ENCODE measurements at regions not wholly inside any gene's neighbourhood (a gene's known extent, or its start where the extent isn't known, plus 50 kb on each side); places are given as distances from the start of the nearest gene placed in this dataset.

- no peak overlapping the region for H3K4me3 ChIP-seq (replicated peaks in 1 of 2; ENCODE audit: low read depth in 2 of 2, low read length in 2 of 2)
- TF ChIP-seq CTCF (IDR thresholded peaks at IDR 0.05; ENCODE audit: low read depth, low read length) = no peak
- DNase-seq (ENCODE audit: low read depth in 2 of 2) = no peak
Measured at GRCh38 chr6:18976966-18977365, 589.8 kb downstream of the RNF144B start.

GRCh38 chr6:18978337-18979128 is 591.4 kb downstream of the RNF144B start:
- TF ChIP-seq CTCF (IDR thresholded peaks at IDR 0.05; ENCODE audit: low read depth, low read length) = no peak
- peak in 1 of 2 donors; percentile 7 for DNase-seq (ENCODE audit: low read depth in 2 of 2)
- H3K4me3 ChIP-seq (replicated peaks in 1 of 2; ENCODE audit: low read depth in 2 of 2, low read length in 2 of 2) = no peak overlapping the region

GRCh38 chr6:18985061-18985460 is 597.9 kb downstream of the RNF144B start:
- H3K4me3 ChIP-seq (replicated peaks in 1 of 2; ENCODE audit: low read depth in 2 of 2, low read length in 2 of 2) = no peak overlapping the region
- DNase-seq (ENCODE audit: low read depth in 2 of 2) = no peak
- no peak for TF ChIP-seq CTCF (IDR thresholded peaks at IDR 0.05; ENCODE audit: low read depth, low read length)

- H3K4me3 ChIP-seq (replicated peaks in 1 of 2; ENCODE audit: low read depth in 2 of 2, low read length in 2 of 2) = no peak overlapping the region
- no peak for TF ChIP-seq CTCF (IDR thresholded peaks at IDR 0.05; ENCODE audit: low read depth, low read length)
- no peak for DNase-seq (ENCODE audit: low read depth in 2 of 2)
Measured at GRCh38 chr6:18985996-18986395, 598.8 kb downstream of the RNF144B start.

- no peak for TF ChIP-seq CTCF (IDR thresholded peaks at IDR 0.05; ENCODE audit: low read depth, low read length)
- no peak overlapping the region for H3K4me3 ChIP-seq (replicated peaks in 1 of 2; ENCODE audit: low read depth in 2 of 2, low read length in 2 of 2)
- no peak for DNase-seq (ENCODE audit: low read depth in 2 of 2)
Measured at GRCh38 chr6:18988636-18989035, 601.5 kb downstream of the RNF144B start.

GRCh38 chr6:18990059-18990978 is 603.2 kb downstream of the RNF144B start:
- DNase-seq (ENCODE audit: low read depth in 2 of 2) = peak; percentile 25 to 52
- peak; percentile 31 for TF ChIP-seq CTCF (IDR thresholded peaks at IDR 0.05; ENCODE audit: low read depth, low read length)
- H3K4me3 ChIP-seq (replicated peaks in 1 of 2; ENCODE audit: low read depth in 2 of 2, low read length in 2 of 2) = no peak overlapping the region

Data from cardiac fibroblast (primary cell).